SK-N-SH treated with all-trans-retinoic acid at 6 μM for 48 hours (cell line): ENCODE measurements at regions not wholly inside any gene's neighbourhood (a gene's known extent, or its start where the extent isn't known, plus 50 kb on each side); places are given as distances from the start of the nearest gene placed in this dataset.

Source experiments
- ATAC-seq: fragments of 200-7000 bp; cut with Tn5 transposase; 3 replicates; pipeline ENCODE4 v1.9.1; 2020; ENCODE audit warnings: mild to moderate bottlenecking, moderate library complexity
- ARNTL ChIP-seq: fragments of 450-650 bp; formaldehyde crosslinking; IDR thresholded peaks from 2 replicates; pipeline ENCODE4 v1.5.0; 2020; ENCODE audit warnings: low read depth, mild to moderate bottlenecking, moderate library complexity, borderline replicate concordance
- BACH2 ChIP-seq: fragments of 250-450 bp; sonication (Bioruptor Pico); IDR thresholded peaks from 2 replicates; pipeline ENCODE4 v1.9.0; 2021; ENCODE audit warnings: mild to moderate bottlenecking, borderline replicate concordance
- CREB5 ChIP-seq: fragments of 250-450 bp; sonication (Bioruptor Pico); IDR thresholded peaks from 2 replicates; pipeline ENCODE4 v1.5.1; 2020; ENCODE audit warnings: low read depth, mild to moderate bottlenecking, moderate library complexity
- CSRNP3 ChIP-seq: fragments of 250-450 bp; sonication (Bioruptor Pico); IDR thresholded peaks from 2 replicates; pipeline ENCODE4 v1.5.1; 2021; ENCODE audit warnings: mild to moderate bottlenecking, moderate library complexity
- ESRRG ChIP-seq: fragments of 250-450 bp; sonication (Bioruptor Pico); IDR thresholded peaks from 2 replicates; pipeline ENCODE4 v1.6.1; 2021; ENCODE audit warnings: mild to moderate bottlenecking
- GLIS3 ChIP-seq: fragments of 250-450 bp; sonication (Bioruptor Pico); IDR thresholded peaks from 2 replicates; pipeline ENCODE4 v1.5.0; 2020; ENCODE audit warnings: mild to moderate bottlenecking, moderate library complexity
- ISL1 ChIP-seq: fragments of 250-450 bp; sonication (Bioruptor Pico); IDR thresholded peaks from 2 replicates; pipeline ENCODE4 v2.1.2; 2022; ENCODE audit warnings: mild to moderate bottlenecking, moderate library complexity
- OSR1 ChIP-seq: fragments of 250-450 bp; sonication (Bioruptor Pico); IDR thresholded peaks from 2 replicates; pipeline ENCODE4 v1.8.0; 2022; ENCODE audit warnings: moderate library complexity, mild to moderate bottlenecking, inconsistent platforms
- PATZ1 ChIP-seq: fragments of 250-450 bp; sonication (Bioruptor Pico); IDR thresholded peaks from 2 replicates; pipeline ENCODE4 v1.8.0; 2020; ENCODE audit warnings: mild to moderate bottlenecking, moderate library complexity, borderline replicate concordance
- POU6F1 ChIP-seq: fragments of 250-450 bp; sonication (Bioruptor Pico); IDR thresholded peaks from 2 replicates; pipeline ENCODE4 v1.8.0; 2021; ENCODE audit warnings: low read depth, mild to moderate bottlenecking, moderate library complexity, borderline replicate concordance
- PPARA ChIP-seq: fragments of 250-450 bp; sonication (Bioruptor Pico); IDR thresholded peaks from 2 replicates; pipeline ENCODE4 v1.5.0; 2020; ENCODE audit warnings: mild to moderate bottlenecking, borderline replicate concordance
- RARB ChIP-seq: fragments of 250-450 bp; sonication (Bioruptor Pico); IDR thresholded peaks from 2 replicates; pipeline ENCODE4 v1.8.0; 2021; ENCODE audit warnings: mild to moderate bottlenecking, moderate library complexity
- SNAI2 ChIP-seq: fragments of 250-450 bp; sonication (Bioruptor Pico); IDR thresholded peaks from 2 replicates; pipeline ENCODE4 v1.5.0; 2020; ENCODE audit warnings: mild to moderate bottlenecking, moderate library complexity
- TOX ChIP-seq: fragments of 250-450 bp; sonication (Bioruptor Pico); IDR thresholded peaks from 2 replicates; pipeline ENCODE4 v1.8.0; 2021; ENCODE audit warnings: mild to moderate bottlenecking, moderate library complexity, borderline replicate concordance
- TSHZ2 ChIP-seq: fragments of 250-450 bp; sonication (Bioruptor Pico); IDR thresholded peaks from 2 replicates; pipeline ENCODE4 v1.5.0; 2020; ENCODE audit warnings: mild to moderate bottlenecking, moderate library complexity
- ZC3H10 ChIP-seq: fragments of 250-450 bp; sonication (Bioruptor Pico); IDR thresholded peaks from 2 replicates; pipeline ENCODE4 v1.5.1; 2021; ENCODE audit warnings: mild to moderate bottlenecking, moderate library complexity
- ZFP3 ChIP-seq: fragments of 250-450 bp; sonication (Bioruptor Pico); IDR thresholded peaks from 2 replicates; pipeline ENCODE4 v1.5.0; 2020; ENCODE audit warnings: mild to moderate bottlenecking, moderate library complexity
- ZFP30 ChIP-seq: fragments of 450-650 bp; formaldehyde crosslinking; IDR thresholded peaks from 2 replicates; pipeline ENCODE4 v1.5.0; 2022; ENCODE audit warnings: mild to moderate bottlenecking, moderate library complexity
- ZNF565 ChIP-seq: fragments of 450-650 bp; formaldehyde crosslinking; conservative IDR thresholded peaks from 2 replicates; pipeline ENCODE4 v1.5.0; 2020; ENCODE audit warnings: low read depth, mild to moderate bottlenecking, moderate library complexity
- ZNF70 ChIP-seq: fragments of 450-650 bp; formaldehyde crosslinking; IDR thresholded peaks from 2 replicates; pipeline ENCODE4 v1.5.0; 2020; ENCODE audit warnings: mild to moderate bottlenecking, moderate library complexity
- ZNF8 ChIP-seq: fragments of 450-650 bp; formaldehyde crosslinking; IDR thresholded peaks from 2 replicates; pipeline ENCODE4 v1.5.0; 2020; ENCODE audit warnings: mild to moderate bottlenecking, moderate library complexity

GRCh38 chr16:55222486-55222885 is 101.5 kb upstream of the IRX6 start (continued):
- TF ChIP-seq POU6F1 (CRISPR knock-in tag): no peak
- TF ChIP-seq ZC3H10 (CRISPR knock-in tag): no peak
- no peak for TF ChIP-seq CREB5

- no peak for TF ChIP-seq OSR1 (CRISPR knock-in tag)
- no peak for TF ChIP-seq ARNTL (CRISPR knock-in tag)
- TF ChIP-seq CSRNP3 (CRISPR knock-in tag): no peak
- no peak for TF ChIP-seq PATZ1 (CRISPR knock-in tag)
- TF ChIP-seq CREB5: no peak
- no peak for TF ChIP-seq POU6F1 (CRISPR knock-in tag)
- TF ChIP-seq ISL1: no peak
- TF ChIP-seq RARB: no peak
- no peak for ATAC-seq
Measured at GRCh38 chr16:55225972-55226542, 97.9 kb upstream of the IRX6 start.

- ATAC-seq: no peak
- TF ChIP-seq RARB: no peak
- no peak for TF ChIP-seq TSHZ2 (CRISPR knock-in tag)
- TF ChIP-seq ESRRG (CRISPR knock-in tag): no peak
- no peak for TF ChIP-seq ZNF8 (CRISPR knock-in tag)
- TF ChIP-seq GLIS3 (CRISPR knock-in tag): no peak
- TF ChIP-seq TOX (CRISPR knock-in tag): no peak
- TF ChIP-seq OSR1 (CRISPR knock-in tag): no peak
- no peak for TF ChIP-seq ISL1
- TF ChIP-seq ZNF70 (CRISPR knock-in tag): no peak
- no peak for TF ChIP-seq ZFP3
- no peak for TF ChIP-seq SNAI2 (CRISPR knock-in tag)
- TF ChIP-seq POU6F1 (CRISPR knock-in tag): no peak
- no peak for TF ChIP-seq ZNF565
- no peak for TF ChIP-seq PPARA (CRISPR knock-in tag)
- no peak for TF ChIP-seq ZFP30 (CRISPR knock-in tag)
- TF ChIP-seq BACH2 (CRISPR knock-in tag): no peak
- no peak for TF ChIP-seq CSRNP3 (CRISPR knock-in tag)
Measured at GRCh38 chr16:55232822-55233221, 91.2 kb upstream of the IRX6 start.
